OCI-LY7 (cell line): ENCODE measurements at regions not wholly inside any gene's neighbourhood (a gene's known extent, or its start where the extent isn't known, plus 50 kb on each side); places are given as distances from the start of the nearest gene placed in this dataset.

ENCODE experiments used
- EZH2phosphoT487 ChIP-seq: fragments of 200-600 bp; sonication (generic); IDR thresholded peaks from 2 replicates; pipeline ENCODE4 v1.6.1; 2018; ENCODE audit warnings: low read depth, borderline replicate concordance, mild to moderate bottlenecking, mixed run types, antibody characterized with exemption, low read length, moderate library complexity, mixed read lengths
- TF ChIP-seq, protein P1 (sequence below): fragments of 200-600 bp; sonication (generic); conservative IDR thresholded peaks from 2 replicates; pipeline ENCODE4 v1.5.1; 2014; ENCODE audit warnings: mild to moderate bottlenecking, antibody characterized with exemption, low read length, moderate library complexity, mixed read lengths

DNA sequence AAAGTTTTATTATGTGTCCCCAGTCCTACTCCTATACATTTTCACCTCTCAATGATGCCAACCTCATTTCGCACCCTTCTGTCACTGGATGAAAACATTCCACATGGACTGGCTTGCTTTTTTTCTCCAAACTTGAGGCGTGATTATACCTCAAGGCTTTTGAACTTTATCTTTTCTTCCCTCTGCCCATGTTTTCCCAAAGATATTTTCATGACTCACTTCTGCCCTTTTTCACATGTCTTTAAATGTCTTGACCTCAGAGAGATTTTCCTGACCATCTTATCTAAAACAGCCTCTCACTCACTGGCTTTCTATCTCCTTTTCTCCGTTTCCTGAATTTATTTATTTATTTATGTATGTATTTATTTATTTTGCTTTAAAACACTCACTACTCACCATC, 659.0 kb downstream of the PTPRC start:
- TF ChIP-seq, protein P1, sequence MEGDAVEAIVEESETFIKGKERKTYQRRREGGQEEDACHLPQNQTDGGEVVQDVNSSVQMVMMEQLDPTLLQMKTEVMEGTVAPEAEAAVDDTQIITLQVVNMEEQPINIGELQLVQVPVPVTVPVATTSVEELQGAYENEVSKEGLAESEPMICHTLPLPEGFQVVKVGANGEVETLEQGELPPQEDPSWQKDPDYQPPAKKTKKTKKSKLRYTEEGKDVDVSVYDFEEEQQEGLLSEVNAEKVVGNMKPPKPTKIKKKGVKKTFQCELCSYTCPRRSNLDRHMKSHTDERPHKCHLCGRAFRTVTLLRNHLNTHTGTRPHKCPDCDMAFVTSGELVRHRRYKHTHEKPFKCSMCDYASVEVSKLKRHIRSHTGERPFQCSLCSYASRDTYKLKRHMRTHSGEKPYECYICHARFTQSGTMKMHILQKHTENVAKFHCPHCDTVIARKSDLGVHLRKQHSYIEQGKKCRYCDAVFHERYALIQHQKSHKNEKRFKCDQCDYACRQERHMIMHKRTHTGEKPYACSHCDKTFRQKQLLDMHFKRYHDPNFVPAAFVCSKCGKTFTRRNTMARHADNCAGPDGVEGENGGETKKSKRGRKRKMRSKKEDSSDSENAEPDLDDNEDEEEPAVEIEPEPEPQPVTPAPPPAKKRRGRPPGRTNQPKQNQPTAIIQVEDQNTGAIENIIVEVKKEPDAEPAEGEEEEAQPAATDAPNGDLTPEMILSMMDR: no peak
- no peak for TF ChIP-seq EZH2phosphoT487
